IMR-90 (cell line): ENCODE measurements at regions not wholly inside any gene's neighbourhood (a gene's known extent, or its start where the extent isn't known, plus 50 kb on each side); places are given as distances from the start of the nearest gene placed in this dataset.

Experiments
- ATAC-seq: fragments of 200-7000 bp; cut with Tn5 transposase; 2 replicates; pipeline ENCODE4 v1.9.1; 2020; ENCODE audit warnings: low read depth, mild to moderate bottlenecking, moderate library complexity
- BruUV-seq: library from RNA; stranded (reverse); fragments of 400-500 nt; replicated peaks from 2 replicates; lab custom pipeline; 2021; lab: Mats Ljungman, UMichigan
- CTCF ChIA-PET: fragments of 300-600 bp; formaldehyde crosslinking; extraction: SDS; loops from one replicate; lab custom pipeline; 2021; ENCODE audit warnings: antibody characterized with exemption; lab: Yijun Ruan, JAX
- POLR2A ChIA-PET: fragments of 300-600 bp; sonication (Branson Sonifier 250); formaldehyde crosslinking; loops from one replicate; lab custom pipeline; 2022; ENCODE audit warnings: antibody characterized with exemption; ENCODE audit not compliant: unreplicated experiment; lab: Charles Lee
- DNase-seq: peaks from one replicate; pipeline ENCODE4 v3.0.0; 2013
- H2AFZ ChIP-seq: replicated peaks from 2 replicates; pipeline ENCODE3; 2013; ENCODE audit warnings: low read length, mild to moderate bottlenecking; ENCODE audit not compliant: poor library complexity
- H2AK5ac ChIP-seq: 2 replicates; pipeline ENCODE4 v1.6.1; 2013; ENCODE audit warnings: low read depth, low read length, inconsistent platforms
- H2AK9ac ChIP-seq: replicated peaks from 2 replicates; pipeline ENCODE3; 2013; ENCODE audit warnings: mild to moderate bottlenecking, low read depth, low read length, moderate library complexity; ENCODE audit not compliant: poor library complexity
- H2BK120ac ChIP-seq: 2 replicates; pipeline ENCODE4 v1.6.1; 2013; ENCODE audit warnings: low read depth, low read length, inconsistent platforms
- H2BK15ac ChIP-seq: 3 replicates; pipeline ENCODE4 v1.6.1; 2013; ENCODE audit warnings: low read depth, low read length, inconsistent platforms
- H2BK20ac ChIP-seq: 2 replicates; pipeline ENCODE4 v1.6.1; 2013; ENCODE audit warnings: low read depth, mild to moderate bottlenecking, inconsistent platforms, low read length, moderate library complexity
- H2BK5ac ChIP-seq: 2 replicates; pipeline ENCODE4 v1.6.1; 2013; ENCODE audit warnings: mild to moderate bottlenecking, low read depth, low read length, inconsistent platforms; ENCODE audit not compliant: poor library complexity, severe bottlenecking
- H3K14ac ChIP-seq: replicated peaks from 2 replicates; pipeline ENCODE4 v1.6.1; 2013; ENCODE audit warnings: low read depth, low read length, inconsistent platforms
- H3K18ac ChIP-seq: 2 replicates; pipeline ENCODE4 v1.6.1; 2013; ENCODE audit warnings: low read depth, low read length, control low read depth
- H3K23ac ChIP-seq: 2 replicates; pipeline ENCODE4 v1.6.1; 2013; ENCODE audit warnings: low read depth, low read length, inconsistent platforms
- H3K27ac ChIP-seq: 2 replicates; pipeline ENCODE4 v1.5.1; 2013; ENCODE audit warnings: mild to moderate bottlenecking, control low read depth, low read length; ENCODE audit not compliant: insufficient read depth
- H3K27me3 ChIP-seq: 2 replicates; pipeline ENCODE4 v1.6.1; 2013; ENCODE audit warnings: low read length; ENCODE audit not compliant: control insufficient read depth, insufficient read depth
- H3K36me3 ChIP-seq: 2 replicates; pipeline ENCODE4 v1.6.1; 2013; ENCODE audit warnings: low read length, mixed read lengths; ENCODE audit not compliant: control insufficient read depth, insufficient read depth
- H3K4ac ChIP-seq: 2 replicates; pipeline ENCODE4 v1.6.1; 2013; ENCODE audit warnings: low read depth, low read length, inconsistent platforms
- H3K4me1 ChIP-seq: 2 replicates; pipeline ENCODE4 v1.6.1; 2013; ENCODE audit warnings: low read length, mixed read lengths; ENCODE audit not compliant: control insufficient read depth, insufficient read depth
- H3K4me2 ChIP-seq: 2 replicates; pipeline ENCODE4 v1.6.1; 2013; ENCODE audit warnings: low read depth, mild to moderate bottlenecking, control low read depth, low read length, moderate library complexity
- H3K4me3 ChIP-seq: 2 replicates; pipeline ENCODE4 v1.5.1; 2013; ENCODE audit warnings: low read depth, mild to moderate bottlenecking, control low read depth, low read length, moderate library complexity; ENCODE audit not compliant: insufficient read depth
- H3K56ac ChIP-seq: 2 replicates; pipeline ENCODE4 v1.6.1; 2013; ENCODE audit warnings: low read length, inconsistent platforms; ENCODE audit not compliant: insufficient read depth; ENCODE audit errors: extremely low read depth
- H3K79me1 ChIP-seq, 2 experiments: 2 replicates each; pipeline ENCODE4 v1.6.1; 2013; ENCODE audit warnings: low read length in 2 of 2, inconsistent platforms in 1 of 2, low read depth in 1 of 2
- H3K9ac ChIP-seq: 2 replicates; pipeline ENCODE4 v1.6.1; 2013; ENCODE audit warnings: low read depth, low read length, control low read depth
- H3K9me1 ChIP-seq: 2 replicates; pipeline ENCODE4 v1.6.1; 2013; ENCODE audit warnings: low read length, inconsistent platforms; ENCODE audit not compliant: insufficient read depth
- H3K9me3 ChIP-seq: 2 replicates; pipeline ENCODE4 v1.6.1; 2013; ENCODE audit warnings: low read length; ENCODE audit not compliant: control insufficient read depth, insufficient read depth
- H4K20me1 ChIP-seq: 2 replicates; pipeline ENCODE4 v1.6.1; 2013; ENCODE audit warnings: low read length, inconsistent platforms; ENCODE audit not compliant: insufficient read depth
- H4K5ac ChIP-seq: 2 replicates; pipeline ENCODE4 v1.6.1; 2013; ENCODE audit warnings: mild to moderate bottlenecking, low read depth, low read length, control low read depth
- H4K8ac ChIP-seq, 2 experiments: 2 replicates each; pipeline ENCODE4 v1.6.1; 2013; ENCODE audit warnings: low read depth in 2 of 2, low read length in 2 of 2, control low read depth in 1 of 2, inconsistent platforms in 1 of 2
- H4K91ac ChIP-seq: 2 replicates; pipeline ENCODE4 v1.6.1; 2013; ENCODE audit warnings: low read depth, low read length, inconsistent platforms; ENCODE audit not compliant: insufficient read depth
- BHLHE40 ChIP-seq: fragments of 150-350 bp; IDR thresholded peaks from 2 replicates; pipeline ENCODE4 v1.6.1; 2016; ENCODE audit warnings: mild to moderate bottlenecking, low read depth, low read length
- CEBPB ChIP-seq: IDR thresholded peaks from 2 replicates; pipeline ENCODE4 v1.6.1; 2012; ENCODE audit warnings: low read depth, low read length, improper control_type of control experiment
- MAFK ChIP-seq: IDR thresholded peaks from 2 replicates; pipeline ENCODE4 v1.6.1; 2012; ENCODE audit warnings: low read depth, low read length, improper control_type of control experiment
- RAD21 ChIP-seq: IDR thresholded peaks from 2 replicates; pipeline ENCODE4 v1.6.1; 2012; ENCODE audit warnings: low read length, improper control_type of control experiment
- RCOR1 ChIP-seq: IDR thresholded peaks from 2 replicates; pipeline ENCODE4 v1.6.1; 2012; ENCODE audit warnings: mild to moderate bottlenecking, low read length, improper control_type of control experiment; ENCODE audit not compliant: insufficient replicate concordance
- RFX5 ChIP-seq: IDR thresholded peaks from 2 replicates; pipeline ENCODE4 v1.8.0; 2012; ENCODE audit warnings: low read depth, mild to moderate bottlenecking, low read length, moderate library complexity
- SMC3 ChIP-seq: fragments of 150-350 bp; IDR thresholded peaks from 2 replicates; pipeline ENCODE4 v1.6.1; 2016; ENCODE audit warnings: low read depth, mild to moderate bottlenecking, antibody characterized with exemption, low read length, moderate library complexity
- WGBS, 2 experiments: methylation state at CpG; one replicate each; pipeline versions ENCODE4 v1.1.5 to v1.1.7; 2013; ENCODE audit warnings: missing lambda C conversion rate in 2 of 2; ENCODE audit not compliant: insufficient read length in 1 of 2; ENCODE audit errors: extremely low coverage in 2 of 2; 5-methylcytosine and 5-hydroxymethylcytosine counted together
- dilution Hi-C: fragments of 300-500 bp; cut with HindIII; formaldehyde crosslinking; loops from one replicate; pipeline ENCODE4 v1.14.3; 2018; ENCODE audit warnings: low sequenced_read_pairs; ENCODE audit not compliant: unreplicated experiment
- in situ Hi-C: fragments of 300-500 bp; cut with MboI; formaldehyde crosslinking; loops from 3 replicates; pipeline ENCODE4 v1.14.3; 2019; ENCODE audit warnings: low sequenced_read_pairs, inconsistent platforms, mixed read lengths
- intact Hi-C: fragments of 100-400 bp; cut with micrococcal nuclease; formaldehyde crosslinking; loops from 2 replicates; pipeline ENCODE4 v1.10.0; 2022
- TF ChIP-seq, protein P1 (sequence below): conservative IDR thresholded peaks from 2 replicates; pipeline ENCODE4 v1.5.1; 2012; ENCODE audit warnings: mild to moderate bottlenecking, low read depth, low read length, improper control_type of control experiment
- TF ChIP-seq, protein P2 (sequence below): fragments of 150-350 bp; IDR thresholded peaks from 2 replicates; pipeline ENCODE4 v1.6.1; 2017; ENCODE audit warnings: mild to moderate bottlenecking, antibody characterized with exemption, low read length, low read depth
- TF ChIP-seq, protein P3 (sequence below): fragments of 150-350 bp; IDR thresholded peaks from 2 replicates; pipeline ENCODE4 v1.6.1; 2016; ENCODE audit warnings: low read depth, mild to moderate bottlenecking, low read length, moderate library complexity, borderline replicate concordance

DNA sequence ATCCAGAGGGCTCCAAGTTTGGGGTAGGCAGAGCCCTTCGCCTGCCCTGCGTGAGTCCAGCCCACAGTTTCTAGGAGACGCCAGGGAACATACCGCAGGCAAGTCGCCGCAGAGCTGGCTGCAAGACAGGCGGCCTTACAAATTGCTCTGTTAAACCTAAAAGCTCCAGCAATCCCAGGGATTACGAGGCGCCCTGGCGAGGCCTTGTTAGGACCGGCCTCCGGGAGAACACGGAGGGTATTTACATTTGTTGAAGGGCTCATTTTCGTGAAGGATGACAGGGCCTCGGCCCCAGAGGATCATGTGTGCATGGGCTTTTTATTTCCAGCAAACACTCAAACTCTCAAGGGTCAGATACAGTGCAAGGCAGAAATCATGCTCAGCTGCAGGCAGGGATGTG is 77.6 kb upstream of the FOXF1 start:
- H3K4me3 ChIP-seq: no peak overlapping the region
- H3K9me3 ChIP-seq: no peaks in the 10 kb centered on the region
- no peak overlapping the region for H3K4ac ChIP-seq
- peaks cover 3% of the 10 kb centered on the region for H3K27me3 ChIP-seq
- H2BK15ac ChIP-seq: no peak overlapping the region
- no peak overlapping the region for H3K14ac ChIP-seq
- no TSS peak for BruUV-seq
- H2BK120ac ChIP-seq: no peak overlapping the region
- H2AK5ac ChIP-seq: no peak overlapping the region
- no peak overlapping the region for H3K4me2 ChIP-seq
- dilution Hi-C loops (no loop called here), intact Hi-C loops (no loop called here), in situ Hi-C loops (no loop called here)
- H2AFZ ChIP-seq: peak overlapping the region; percentile 2
- H2AK9ac ChIP-seq: no peak overlapping the region
- no peak overlapping the region for H4K8ac ChIP-seq
- no peak overlapping the region for H4K91ac ChIP-seq
- DNase-seq (no peak), ATAC-seq (no peak)
- H3K27ac ChIP-seq: no peak overlapping the region
- H3K23ac ChIP-seq: no peak overlapping the region
- no peak overlapping the region; the same call in 1 of the 2 replicates for H3K18ac ChIP-seq
- peaks cover 16% of the 10 kb centered on the region for H3K4me1 ChIP-seq
- H4K5ac ChIP-seq: no peak overlapping the region
- TF ChIP-seq, protein P1, sequence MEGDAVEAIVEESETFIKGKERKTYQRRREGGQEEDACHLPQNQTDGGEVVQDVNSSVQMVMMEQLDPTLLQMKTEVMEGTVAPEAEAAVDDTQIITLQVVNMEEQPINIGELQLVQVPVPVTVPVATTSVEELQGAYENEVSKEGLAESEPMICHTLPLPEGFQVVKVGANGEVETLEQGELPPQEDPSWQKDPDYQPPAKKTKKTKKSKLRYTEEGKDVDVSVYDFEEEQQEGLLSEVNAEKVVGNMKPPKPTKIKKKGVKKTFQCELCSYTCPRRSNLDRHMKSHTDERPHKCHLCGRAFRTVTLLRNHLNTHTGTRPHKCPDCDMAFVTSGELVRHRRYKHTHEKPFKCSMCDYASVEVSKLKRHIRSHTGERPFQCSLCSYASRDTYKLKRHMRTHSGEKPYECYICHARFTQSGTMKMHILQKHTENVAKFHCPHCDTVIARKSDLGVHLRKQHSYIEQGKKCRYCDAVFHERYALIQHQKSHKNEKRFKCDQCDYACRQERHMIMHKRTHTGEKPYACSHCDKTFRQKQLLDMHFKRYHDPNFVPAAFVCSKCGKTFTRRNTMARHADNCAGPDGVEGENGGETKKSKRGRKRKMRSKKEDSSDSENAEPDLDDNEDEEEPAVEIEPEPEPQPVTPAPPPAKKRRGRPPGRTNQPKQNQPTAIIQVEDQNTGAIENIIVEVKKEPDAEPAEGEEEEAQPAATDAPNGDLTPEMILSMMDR: no peak
- TF ChIP-seq RAD21: no peak
- no peak for TF ChIP-seq RFX5
- TF ChIP-seq BHLHE40: no peak
- no peak for TF ChIP-seq RCOR1
- no peak for TF ChIP-seq MAFK
- TF ChIP-seq, protein P2, sequence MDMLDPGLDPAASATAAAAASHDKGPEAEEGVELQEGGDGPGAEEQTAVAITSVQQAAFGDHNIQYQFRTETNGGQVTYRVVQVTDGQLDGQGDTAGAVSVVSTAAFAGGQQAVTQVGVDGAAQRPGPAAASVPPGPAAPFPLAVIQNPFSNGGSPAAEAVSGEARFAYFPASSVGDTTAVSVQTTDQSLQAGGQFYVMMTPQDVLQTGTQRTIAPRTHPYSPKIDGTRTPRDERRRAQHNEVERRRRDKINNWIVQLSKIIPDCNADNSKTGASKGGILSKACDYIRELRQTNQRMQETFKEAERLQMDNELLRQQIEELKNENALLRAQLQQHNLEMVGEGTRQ: no peak
- no peak for TF ChIP-seq CEBPB
- TF ChIP-seq SMC3: no peak
- TF ChIP-seq, protein P3, sequence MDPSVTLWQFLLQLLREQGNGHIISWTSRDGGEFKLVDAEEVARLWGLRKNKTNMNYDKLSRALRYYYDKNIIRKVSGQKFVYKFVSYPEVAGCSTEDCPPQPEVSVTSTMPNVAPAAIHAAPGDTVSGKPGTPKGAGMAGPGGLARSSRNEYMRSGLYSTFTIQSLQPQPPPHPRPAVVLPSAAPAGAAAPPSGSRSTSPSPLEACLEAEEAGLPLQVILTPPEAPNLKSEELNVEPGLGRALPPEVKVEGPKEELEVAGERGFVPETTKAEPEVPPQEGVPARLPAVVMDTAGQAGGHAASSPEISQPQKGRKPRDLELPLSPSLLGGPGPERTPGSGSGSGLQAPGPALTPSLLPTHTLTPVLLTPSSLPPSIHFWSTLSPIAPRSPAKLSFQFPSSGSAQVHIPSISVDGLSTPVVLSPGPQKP: no peak
- no peaks in the 10 kb centered on the region for H3K79me1 ChIP-seq
- H3K36me3 ChIP-seq: no peaks in the 10 kb centered on the region
- ChIA-PET POLR2A (no interaction called here), CTCF (no interaction called here)
- no peak overlapping the region for H2BK5ac ChIP-seq
- no peak overlapping the region for H2BK20ac ChIP-seq
- no peak overlapping the region for H3K9ac ChIP-seq
- H3K56ac ChIP-seq: no peak overlapping the region
- H4K20me1 ChIP-seq: no peaks in the 10 kb centered on the region
- H3K9me1 ChIP-seq: no peaks in the 10 kb centered on the region; the same call in 1 of the 2 replicates
- WGBS, 2 experiments: 39% methylated on average over 4 of the region's 15 CpGs; no CpG with 5 or more reads in 1 of the 2 experiments
